Stimulated activated CD4-positive, alpha-beta T cell treated with anti-CD3 and anti-CD28 coated beads, Interleukin-2, amount 100 ng/mL, for 48 hours (primary cell): ENCODE measurements at regions not wholly inside any gene's neighbourhood (a gene's known extent, or its start where the extent isn't known, plus 50 kb on each side); places are given as distances from the start of the nearest gene placed in this dataset.

Source experiments
- DNase-seq, 2 donors: peaks; one replicate each; pipeline ENCODE4 v3.0.0-alpha.2; 2020

- DNase-seq: no peak
Observed at GRCh38 chr4:152109531-152110509, 349.0 kb upstream of the GATB start.

GRCh38 chr4:152107736-152108500, 347.1 kb upstream of the GATB start:
- no peak for DNase-seq

- no peak for DNase-seq
Observed at GRCh38 chr4:152106781-152107321, 346.0 kb upstream of the GATB start.

- DNase-seq: no peak
Observed at GRCh38 chr4:152106113-152106763, 345.4 kb upstream of the GATB start.

GRCh38 chr4:152104901-152105357, 344.1 kb upstream of the GATB start:
- DNase-seq: no peak

- DNase-seq: no peak
Observed at GRCh38 chr4:152104356-152104755, 343.5 kb upstream of the GATB start.

GRCh38 chr4:152103181-152103901, 342.5 kb upstream of the GATB start:
- DNase-seq: no peak

- no peak for DNase-seq
Observed at GRCh38 chr4:152102436-152103000, 341.7 kb upstream of the GATB start.

GRCh38 chr4:152101556-152102435, 341.0 kb upstream of the GATB start:
- no peak for DNase-seq

GRCh38 chr4:152100379-152101201, 339.8 kb upstream of the GATB start:
- DNase-seq: peak; percentile 44 to 56

- no peak for DNase-seq
Observed at GRCh38 chr4:152099981-152100378, 339.2 kb upstream of the GATB start.

GRCh38 chr4:152099555-152099954, 338.7 kb upstream of the GATB start:
- no peak for DNase-seq

GRCh38 chr4:152099061-152099425, 338.2 kb upstream of the GATB start:
- no peak for DNase-seq

- DNase-seq: no peak
Observed at GRCh38 chr4:152098365-152099060, 337.7 kb upstream of the GATB start.

GRCh38 chr4:152097371-152097770, 336.6 kb upstream of the GATB start:
- DNase-seq: no peak

GRCh38 chr4:152095701-152096070, 334.9 kb upstream of the GATB start:
- DNase-seq: no peak

GRCh38 chr4:152094970-152095700, 334.3 kb upstream of the GATB start:
- DNase-seq: no peak

GRCh38 chr4:152091405-152091804, 330.6 kb upstream of the GATB start:
- no peak for DNase-seq

GRCh38 chr4:152090543-152090942, 329.7 kb upstream of the GATB start:
- DNase-seq: no peak
